A549 (cell line): ENCODE measurements at regions not wholly inside any gene's neighbourhood (a gene's known extent, or its start where the extent isn't known, plus 50 kb on each side); places are given as distances from the start of the nearest gene placed in this dataset.

ENCODE experiments used
- ATAC-seq, 2 experiments: fragments of 200-7000 bp in 1 of 2; fragments of >200 bp in 1 of 2; cut with Nextera tagmentation in 1 of 2; cut with Tn5 transposase in 1 of 2; 3 replicates each; pipeline versions ENCODE4 v1.8.0 to v1.9.1; 2018 to 2020; ENCODE audit warnings: mild to moderate bottlenecking in 1 of 2, moderate library complexity in 1 of 2
- CTCF ChIA-PET: fragments of 300-600 bp; sonication (Branson Sonifier 250); formaldehyde crosslinking; extraction: SDS; loops from one replicate; lab custom pipeline; 2021; ENCODE audit warnings: antibody characterized with exemption, inconsistent platforms; lab: Yijun Ruan, JAX
- POLR2A ChIA-PET: fragments of 350-600 bp; formaldehyde crosslinking; extraction: SDS; loops from one replicate; lab custom pipeline; 2021; ENCODE audit warnings: antibody characterized with exemption, inconsistent platforms; lab: Yijun Ruan, JAX
- DNase-seq, 2 experiments: peaks; one replicate each; pipeline versions ENCODE4 v3.0.0 to v3.0.0-alpha.2; 2011 to 2016; ENCODE audit warnings: low read depth in 1 of 2, low spot score in 1 of 2
- FAIRE-seq: peaks from 2 replicates; lab custom pipeline; 2011; peaks lifted over from hg19 to GRCh38; lab: Jason Lieb, UNC
- H3K27ac ChIP-seq, 2 experiments: fragments of >200 bp; sonication (Bioruptor Twin); formaldehyde crosslinking; 3 replicates each; pipeline ENCODE4 v1.5.1; 2016 to 2017
- H3K4me1 ChIP-seq: fragments of >200 bp; sonication (Bioruptor Twin); formaldehyde crosslinking; 3 replicates; pipeline ENCODE4 v1.6.1; 2016
- H3K4me2 ChIP-seq: fragments of >200 bp; sonication (Bioruptor Twin); formaldehyde crosslinking; 3 replicates; pipeline ENCODE4 v1.6.1; 2016
- H3K4me3 ChIP-seq: fragments of >200 bp; sonication (Bioruptor Twin); formaldehyde crosslinking; 3 replicates; pipeline ENCODE4 v1.5.1; 2016
- H3K9me3 ChIP-seq: fragments of >200 bp; sonication (Bioruptor Twin); formaldehyde crosslinking; 3 replicates; pipeline ENCODE4 v1.6.1; 2016
- BCL3 ChIP-seq: fragments of >200 bp; sonication (Bioruptor Twin); formaldehyde crosslinking; IDR thresholded peaks from 3 replicates; pipeline ENCODE4 v1.6.1; 2016
- BHLHE40 ChIP-seq: IDR thresholded peaks from 2 replicates; pipeline ENCODE4 v1.6.1; 2012; ENCODE audit warnings: low read depth, low read length, inconsistent platforms
- CBX8 ChIP-seq: fragments of 200-600 bp; sonication (generic); IDR thresholded peaks from 2 replicates; pipeline ENCODE4 v1.6.1; 2016
- E2F6 ChIP-seq: IDR thresholded peaks from 2 replicates; pipeline ENCODE4 v1.6.1; 2012; ENCODE audit warnings: low read depth, borderline replicate concordance
- ELK1 ChIP-seq: fragments of 150-350 bp; IDR thresholded peaks from 2 replicates; pipeline ENCODE4 v1.6.1; 2014; ENCODE audit warnings: low read depth, mild to moderate bottlenecking, low read length
- FOXS1 ChIP-seq: fragments of 250-450 bp; sonication (Bioruptor Pico); IDR thresholded peaks from 2 replicates; pipeline ENCODE4 v1.5.0; 2020; ENCODE audit warnings: mild to moderate bottlenecking, moderate library complexity
- HDAC2 ChIP-seq: fragments of 200-600 bp; sonication (generic); IDR thresholded peaks from 2 replicates; pipeline ENCODE4 v1.6.1; 2016
- HES2 ChIP-seq: fragments of >200 bp; sonication (Bioruptor Twin); formaldehyde crosslinking; IDR thresholded peaks from 2 replicates; pipeline ENCODE4 v1.6.1; 2016
- HEYL ChIP-seq: fragments of 250-450 bp; sonication (Bioruptor Pico); IDR thresholded peaks from 2 replicates; pipeline ENCODE4 v1.8.0; 2021; ENCODE audit warnings: mild to moderate bottlenecking, moderate library complexity
- HOXA7 ChIP-seq: fragments of 250-450 bp; sonication (Bioruptor Pico); IDR thresholded peaks from 2 replicates; pipeline ENCODE4 v1.5.0; 2020; ENCODE audit warnings: mild to moderate bottlenecking, moderate library complexity
- HOXB13 ChIP-seq: fragments of 250-450 bp; sonication (Bioruptor Pico); IDR thresholded peaks from 2 replicates; pipeline ENCODE4 v1.5.0; 2020; ENCODE audit warnings: low read depth, mild to moderate bottlenecking, moderate library complexity
- JUNB ChIP-seq: fragments of >200 bp; sonication (Bioruptor Twin); formaldehyde crosslinking; IDR thresholded peaks from 2 replicates; pipeline ENCODE4 v1.6.1; 2016
- MAFK ChIP-seq: fragments of 450-650 bp; IDR thresholded peaks from 2 replicates; pipeline ENCODE4 v1.6.1; 2014; ENCODE audit not compliant: partially characterized antibody
- MAZ ChIP-seq: fragments of 150-350 bp; IDR thresholded peaks from 2 replicates; pipeline ENCODE4 v1.6.1; 2014; ENCODE audit warnings: antibody characterized with exemption, low read depth, low read length, borderline replicate concordance
- MYC ChIP-seq: IDR thresholded peaks from 2 replicates; pipeline ENCODE4 v1.6.1; 2012; ENCODE audit warnings: mild to moderate bottlenecking, inconsistent platforms, low read length, improper control_type of control experiment, borderline replicate concordance
- NFE2L2 ChIP-seq: fragments of 150-350 bp; conservative IDR thresholded peaks from 2 replicates; pipeline ENCODE4 v1.6.1; 2014; ENCODE audit warnings: low read length
- NPAS2 ChIP-seq: fragments of 250-450 bp; sonication (Bioruptor Pico); IDR thresholded peaks from 2 replicates; pipeline ENCODE4 v1.8.0; 2022; ENCODE audit warnings: mild to moderate bottlenecking, moderate library complexity, borderline replicate concordance
- NR3C1 ChIP-seq: fragments of >200 bp; sonication (Bioruptor Twin); formaldehyde crosslinking; IDR thresholded peaks from 3 replicates; pipeline ENCODE4 v1.6.1; 2017
- PBX3 ChIP-seq: IDR thresholded peaks from 2 replicates; pipeline ENCODE4 v1.6.1; 2012
- PHF8 ChIP-seq: fragments of 200-600 bp; sonication (generic); IDR thresholded peaks from 2 replicates; pipeline ENCODE4 v1.6.1; 2016; ENCODE audit warnings: low read depth, mild to moderate bottlenecking, antibody characterized with exemption, moderate library complexity, borderline replicate concordance
- POLR2A ChIP-seq: IDR thresholded peaks from 2 replicates; pipeline ENCODE4 v1.6.1; 2012; ENCODE audit warnings: mild to moderate bottlenecking, low read length
- SREBF2 ChIP-seq: fragments of 450-650 bp; IDR thresholded peaks from 2 replicates; pipeline ENCODE4 v1.6.1; 2014; ENCODE audit warnings: mild to moderate bottlenecking, moderate library complexity
- TFCP2L1 ChIP-seq: fragments of 250-450 bp; sonication (Bioruptor Pico); IDR thresholded peaks from 2 replicates; pipeline ENCODE4 v1.5.0; 2021; ENCODE audit warnings: mild to moderate bottlenecking
- TP53 ChIP-seq: fragments of 250-450 bp; sonication (Bioruptor Pico); IDR thresholded peaks from 2 replicates; pipeline ENCODE4 v1.5.0; 2021; ENCODE audit warnings: mild to moderate bottlenecking, moderate library complexity
- USF2 ChIP-seq: fragments of 450-650 bp; IDR thresholded peaks from 2 replicates; pipeline ENCODE4 v1.6.1; 2014; ENCODE audit warnings: antibody characterized with exemption
- ZC3H11A ChIP-seq: fragments of 450-650 bp; IDR thresholded peaks from 2 replicates; pipeline ENCODE4 v1.6.1; 2014; ENCODE audit warnings: antibody characterized with exemption, mild to moderate bottlenecking
- WGBS: methylation state at CpG from one replicate; pipeline ENCODE4 v1.1.6; 2017; ENCODE audit errors: missing lambda C conversion rate; 5-methylcytosine and 5-hydroxymethylcytosine counted together

- no peak for TF ChIP-seq NFE2L2
- TF ChIP-seq MAZ: no peak
- TF ChIP-seq PBX3: no peak
- no peak for TF ChIP-seq MAFK
- no peak for TF ChIP-seq MYC
- no peak for TF ChIP-seq HOXA7 (CRISPR knock-in tag)
- no peak for TF ChIP-seq BCL3
- no peak for TF ChIP-seq PHF8
- TF ChIP-seq HES2: no peak
- ATAC-seq (no peak), FAIRE-seq (peak; percentile 78), DNase-seq (no peak)
- POLR2A ChIA-PET: no interaction called here
- Histone ChIP-seq H3K27ac (0 out of 6 replicates have a peak overlapping the region, but pooled peaks of 1 of the 2 experiments have one; percentile 37), H3K9me3 (no peaks in the 10 kb centered on the region), H3K4me1 (peaks cover 11% of the 10 kb centered on the region; the same call in 2 of the 3 replicates), H3K4me3 (no peak overlapping the region), H3K4me2 (no peak overlapping the region)
- CTCF ChIA-PET: no interaction called here
- 91% methylated on average over 5 of the region's 5 CpGs for WGBS
Observed at GRCh38 chr7:46550864-46551263, 629.8 kb upstream of the IGFBP3 start.

- DNase-seq (no peak), ATAC-seq (no peak), FAIRE-seq (no peak)
- Histone ChIP-seq H3K4me1 (peaks cover 19% of the 10 kb centered on the region; the same call in 2 of the 3 replicates), H3K27ac (0 out of 6 replicates have a peak overlapping the region, but pooled peaks of 1 of the 2 experiments have one; percentile 37), H3K9me3 (no peaks in the 10 kb centered on the region), H3K4me2 (no peak overlapping the region), H3K4me3 (no peak overlapping the region)
- no peak for TF ChIP-seq HOXB13 (CRISPR knock-in tag)
- TF ChIP-seq NFE2L2: no peak
- peak; percentile 91 for TF ChIP-seq MAFK
- TF ChIP-seq JUNB: 0 out of 2 replicates have a peak, but pooled peaks have one; percentile 11
- CTCF ChIA-PET: no interaction called here
- POLR2A ChIA-PET: no interaction called here
- 47% methylated on average over 3 of the region's 3 CpGs for WGBS
Observed at GRCh38 chr7:46549892-46550639, 629.0 kb upstream of the IGFBP3 start.

GRCh38 chr7:46549347-46549746, 628.3 kb upstream of the IGFBP3 start:
- POLR2A ChIA-PET: no interaction called here
- ATAC-seq (no peak), FAIRE-seq (no peak), DNase-seq (no peak)
- WGBS: 27% methylated on average over 1 of the region's 1 CpG
- peaks cover 26% of the 10 kb centered on the region for H3K4me1 ChIP-seq
- no peak overlapping the region for H3K4me3 ChIP-seq
- TF ChIP-seq PHF8 (no peak), TFCP2L1 (CRISPR knock-in tag) (no peak), E2F6 (no peak), HEYL (CRISPR knock-in tag) (no peak), HDAC2 (no peak), CBX8 (no peak), JUNB (no peak), HOXB13 (CRISPR knock-in tag) (no peak), ZC3H11A (no peak), SREBF2 (no peak), NR3C1 (no peak), BHLHE40 (no peak), ELK1 (no peak), TP53 (CRISPR knock-in tag) (no peak), POLR2A (no peak), USF2 (no peak), FOXS1 (no peak), NPAS2 (CRISPR knock-in tag) (no peak)
- CTCF ChIA-PET: no interaction called here
- no peaks in the 10 kb centered on the region for H3K9me3 ChIP-seq
- no peak overlapping the region for H3K4me2 ChIP-seq
- H3K27ac ChIP-seq: no peak overlapping the region
